Stimulated activated CD8-positive, alpha-beta memory T cell treated with anti-CD3 and anti-CD28 coated beads, Interleukin-15, amount 100 ng/mL, for 1 hour (primary cell): ENCODE measurements at regions not wholly inside any gene's neighbourhood (a gene's known extent, or its start where the extent isn't known, plus 50 kb on each side); places are given as distances from the start of the nearest gene placed in this dataset.

Source experiments
- DNase-seq: peaks from one replicate; pipeline ENCODE4 v3.0.0-alpha.2; 2020; ENCODE audit warnings: low read depth

- DNase-seq, result no peak
These were observed 991.2 kb downstream of the UQCRFS1 start for GRCh38 chr19:28221736-28222135.

- no peak for DNase-seq
These were observed 994.2 kb downstream of the UQCRFS1 start for GRCh38 chr19:28218728-28219127.

- no peak for DNase-seq
These were observed 995.9 kb downstream of the UQCRFS1 start for GRCh38 chr19:28217022-28217421.

- DNase-seq, result no peak
These were observed 999.4 kb downstream of the UQCRFS1 start for GRCh38 chr19:28213470-28214082.

- DNase-seq, result no peak
These were observed 1002.1 kb downstream of the UQCRFS1 start for GRCh38 chr19:28210886-28211285.

- DNase-seq, result no peak
These were observed 1004.2 kb downstream of the UQCRFS1 start for GRCh38 chr19:28208745-28209144.

GRCh38 chr19:28207244-28207643, 1005.7 kb downstream of the UQCRFS1 start:
- no peak for DNase-seq

GRCh38 chr19:28201462-28201943, 1011.4 kb downstream of the UQCRFS1 start:
- no peak for DNase-seq

GRCh38 chr19:28199323-28199722, 1013.6 kb downstream of the UQCRFS1 start:
- DNase-seq, result no peak

GRCh38 chr19:28196961-28197360, 1016.0 kb downstream of the UQCRFS1 start:
- DNase-seq, result no peak

- no peak for DNase-seq
These were observed 1016.9 kb downstream of the UQCRFS1 start for GRCh38 chr19:28196101-28196500.

- no peak for DNase-seq
These were observed 1027.3 kb downstream of the UQCRFS1 start for GRCh38 chr19:28185646-28186045.

GRCh38 chr19:28184997-28185396, 1028.0 kb downstream of the UQCRFS1 start:
- no peak for DNase-seq

GRCh38 chr19:28176193-28176592, 1036.8 kb downstream of the UQCRFS1 start:
- no peak for DNase-seq

GRCh38 chr19:28171983-28172382, 1041.0 kb downstream of the UQCRFS1 start:
- DNase-seq, result no peak

- DNase-seq, result no peak
These were observed 1042.9 kb downstream of the UQCRFS1 start for GRCh38 chr19:28170066-28170465.

GRCh38 chr19:28169168-28169887, 1043.6 kb downstream of the UQCRFS1 start:
- no peak for DNase-seq

GRCh38 chr19:28168557-28168956, 1044.4 kb downstream of the UQCRFS1 start:
- no peak for DNase-seq

- no peak for DNase-seq
These were observed 1046.9 kb downstream of the UQCRFS1 start for GRCh38 chr19:28166025-28166424.

- no peak for DNase-seq
These were observed 1048.7 kb downstream of the UQCRFS1 start for GRCh38 chr19:28164214-28164613.

GRCh38 chr19:28159065-28159464, 1053.9 kb downstream of the UQCRFS1 start:
- no peak for DNase-seq

- no peak for DNase-seq
These were observed 1057.7 kb downstream of the UQCRFS1 start for GRCh38 chr19:28155265-28155664.

- DNase-seq, result no peak
These were observed 1058.9 kb downstream of the UQCRFS1 start for GRCh38 chr19:28154077-28154476.

GRCh38 chr19:28153123-28153522, 1059.8 kb downstream of the UQCRFS1 start:
- DNase-seq, result no peak
